GM12865 (cell line): ENCODE measurements at regions not wholly inside any gene's neighbourhood (a gene's known extent, or its start where the extent isn't known, plus 50 kb on each side); places are given as distances from the start of the nearest gene placed in this dataset.
A peak's percentile ranks its signal among the peaks of the same experiment; 100 is the strongest.

Experiments
- DNase-seq: peaks from one replicate; pipeline ENCODE4 v3.0.0; 2010; ENCODE audit warnings: low read depth
- H3K4me3 ChIP-seq: 2 replicates; pipeline ENCODE4 v1.5.1; 2011; ENCODE audit warnings: mild to moderate bottlenecking, low read depth, low read length, control low read depth
- CTCF ChIP-seq: IDR thresholded peaks from 2 replicates; pipeline ENCODE4 v1.5.1; 2011; ENCODE audit warnings: low read length, control low read depth, low read depth, inconsistent platforms; ENCODE audit not compliant: insufficient read depth; ENCODE audit errors: missing control alignments

GRCh38 chr6:147770221-147770620 lies 261.7 kb downstream of the SAMD5 start:
- no peak for TF ChIP-seq CTCF
- no peak overlapping the region for H3K4me3 ChIP-seq
- no peak for DNase-seq

DNA sequence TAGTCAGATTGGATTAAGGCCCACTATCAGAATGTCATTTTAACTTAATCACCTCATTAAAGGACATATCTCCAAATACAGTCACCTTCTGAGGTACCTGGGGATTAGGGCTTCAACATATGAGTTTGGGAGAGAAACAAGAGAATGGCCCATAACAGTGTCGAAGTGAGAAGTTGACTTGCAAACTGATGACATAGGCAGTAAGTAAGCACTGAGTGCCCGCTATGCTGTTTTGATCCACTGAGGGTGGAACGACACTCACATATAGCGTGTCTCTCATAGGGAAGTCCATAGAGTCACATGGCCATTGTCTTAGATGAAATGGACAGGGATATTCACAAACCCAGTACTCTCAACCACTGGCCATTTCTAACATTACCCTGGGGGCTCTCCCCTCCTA lies 264.2 kb downstream of the SAMD5 start:
- no peak for TF ChIP-seq CTCF
- DNase-seq: no peak
- no peak overlapping the region for H3K4me3 ChIP-seq

DNA sequence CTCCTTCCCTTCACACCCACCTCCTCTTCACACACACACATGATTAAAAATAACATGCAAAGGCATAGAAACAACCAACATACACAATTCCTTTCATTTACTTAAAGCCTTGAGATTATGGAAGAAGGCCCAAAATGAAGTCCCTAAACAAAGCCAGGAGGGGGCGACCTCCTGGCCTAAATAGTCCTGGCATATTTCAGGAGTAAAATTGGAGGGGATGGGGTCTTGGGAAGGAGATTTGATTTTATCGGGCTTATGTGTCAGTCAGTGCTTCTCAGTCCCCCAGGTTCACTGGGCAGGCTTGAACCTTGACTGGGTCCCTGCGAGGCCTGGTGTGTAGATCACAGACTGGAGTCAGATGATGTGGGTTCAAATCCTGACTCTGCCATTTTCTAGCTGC lies 266.4 kb downstream of the SAMD5 start:
- DNase-seq: no peak
- TF ChIP-seq CTCF: peak; percentile 14
- no peak overlapping the region for H3K4me3 ChIP-seq

GRCh38 chr6:147776631-147777213 lies 268.2 kb downstream of the SAMD5 start:
- H3K4me3 ChIP-seq: no peak overlapping the region
- no peak for TF ChIP-seq CTCF
- DNase-seq: no peak

- DNase-seq: no peak
- no peak for TF ChIP-seq CTCF
- no peak overlapping the region for H3K4me3 ChIP-seq
Measured at GRCh38 chr6:147779624-147780023, 271.1 kb downstream of the SAMD5 start.

- no peak for TF ChIP-seq CTCF
- no peak overlapping the region for H3K4me3 ChIP-seq
- DNase-seq: no peak
Measured at GRCh38 chr6:147782302-147782701, 273.8 kb downstream of the SAMD5 start.

- no peak for DNase-seq
- no peak overlapping the region for H3K4me3 ChIP-seq
- TF ChIP-seq CTCF: no peak
Measured at GRCh38 chr6:147784371-147784770, 275.9 kb downstream of the SAMD5 start.
